Stimulated activated CD4-positive, alpha-beta T cell treated with anti-CD3 and anti-CD28 coated beads, TNF-alpha, amount 100 ng/mL, for 24 hours (primary cell): ENCODE measurements at regions not wholly inside any gene's neighbourhood (a gene's known extent, or its start where the extent isn't known, plus 50 kb on each side); places are given as distances from the start of the nearest gene placed in this dataset.

Experiments used
- DNase-seq, 3 experiments: peaks; one replicate each; pipeline ENCODE4 v3.0.0-alpha.2; 2020; ENCODE audit warnings: low read depth in 3 of 3

DNA sequence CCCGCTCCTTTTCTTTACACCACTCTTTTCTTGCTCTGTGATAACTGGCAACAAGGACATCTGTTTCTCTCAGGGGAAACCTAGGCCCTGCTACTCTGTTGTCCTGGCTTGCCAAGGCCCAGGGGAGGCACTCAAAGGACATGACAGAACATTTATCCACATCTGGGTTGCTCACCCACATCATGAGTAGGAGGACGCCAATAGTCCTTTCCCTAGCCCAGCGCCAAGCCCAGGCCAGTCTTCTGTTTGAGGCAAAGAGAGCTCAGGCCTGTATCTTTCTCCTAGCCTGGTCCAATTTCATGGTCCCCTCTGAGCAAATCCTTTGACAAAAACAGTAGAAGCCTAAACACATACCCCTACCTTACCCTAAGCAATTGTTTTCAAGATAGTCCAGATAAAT is 366.8 kb upstream of the SGCD start:
- no peak for DNase-seq

- DNase-seq, result no peak
These were observed 357.4 kb upstream of the SGCD start for GRCh38 chr5:155969537-155969936.

GRCh38 chr5:155974369-155974768 is 352.6 kb upstream of the SGCD start:
- no peak for DNase-seq

- no peak for DNase-seq
These were observed 348.1 kb upstream of the SGCD start for GRCh38 chr5:155978850-155979249.

GRCh38 chr5:155982354-155982753 is 344.6 kb upstream of the SGCD start:
- DNase-seq, result no peak

- DNase-seq, result no peak
These were observed 343.0 kb upstream of the SGCD start for GRCh38 chr5:155983954-155984353.

DNA sequence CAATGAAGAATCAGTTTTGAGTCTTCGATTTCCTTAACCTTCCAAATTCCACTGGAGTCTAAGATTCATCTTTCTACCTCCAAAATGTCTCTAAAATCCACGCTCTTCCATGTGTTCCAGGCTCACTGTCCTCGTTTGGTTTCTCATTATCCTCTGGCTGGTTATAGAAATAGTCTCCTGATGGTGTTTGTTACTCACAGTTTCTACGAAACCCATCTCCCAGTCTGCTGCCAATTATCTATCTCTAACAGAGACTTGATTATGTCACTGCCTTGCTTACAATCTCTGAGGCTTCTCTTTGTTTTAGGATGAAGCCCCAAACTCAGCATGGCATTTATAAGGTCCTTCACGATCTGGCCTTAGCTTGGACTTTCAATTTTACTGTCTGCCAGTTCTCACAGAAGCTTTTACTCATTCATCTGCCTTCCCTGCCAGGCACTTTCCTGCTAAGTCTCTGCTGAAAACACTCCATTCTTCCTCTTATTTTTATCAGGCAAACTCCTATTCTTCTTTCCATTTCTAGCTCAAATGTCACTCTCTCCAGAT is 339.6 kb upstream of the SGCD start:
- no peak for DNase-seq

DNA sequence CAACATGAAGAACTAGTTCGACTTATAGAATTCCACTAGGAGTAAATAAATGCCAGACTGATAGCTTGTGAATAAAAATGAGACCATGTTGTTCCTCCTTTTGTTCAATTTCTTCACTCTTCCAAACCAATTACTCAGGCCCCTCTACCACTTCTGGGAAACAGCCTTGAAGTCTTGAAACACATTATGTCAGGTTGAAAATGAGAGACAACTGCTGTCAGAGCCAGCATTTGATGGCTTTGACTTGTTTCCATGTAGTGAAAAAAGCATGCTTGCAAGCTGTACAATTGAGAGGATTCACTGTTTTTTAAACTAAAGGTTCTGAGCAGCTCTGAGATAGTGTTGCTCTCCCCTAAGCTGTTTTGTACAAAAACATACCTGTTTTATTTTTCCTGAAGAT is 337.1 kb upstream of the SGCD start:
- no peak for DNase-seq

- no peak for DNase-seq
These were observed 330.8 kb upstream of the SGCD start for GRCh38 chr5:155996123-155996522.

DNA sequence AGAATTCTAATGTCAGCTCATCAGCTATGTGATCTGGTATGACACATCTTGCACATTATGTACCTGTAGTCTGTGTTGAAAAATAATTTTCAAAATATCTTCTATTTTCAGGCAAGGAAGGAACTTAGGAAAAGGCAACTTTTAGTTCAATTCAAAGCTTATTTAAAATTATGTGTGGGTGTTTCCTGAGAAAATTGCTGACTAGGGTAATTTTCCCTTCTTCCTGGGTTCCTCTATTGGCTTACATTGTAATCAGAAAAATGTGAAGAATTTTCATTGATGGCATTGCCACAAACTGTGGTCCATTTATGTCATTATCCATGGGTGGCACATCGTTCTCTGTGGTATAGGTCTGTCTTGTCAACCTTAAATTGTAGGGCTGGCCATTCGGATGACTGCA is 328.7 kb upstream of the SGCD start:
- no peak for DNase-seq

- DNase-seq, result no peak
These were observed 326.8 kb upstream of the SGCD start for GRCh38 chr5:156000115-156000514.

DNA sequence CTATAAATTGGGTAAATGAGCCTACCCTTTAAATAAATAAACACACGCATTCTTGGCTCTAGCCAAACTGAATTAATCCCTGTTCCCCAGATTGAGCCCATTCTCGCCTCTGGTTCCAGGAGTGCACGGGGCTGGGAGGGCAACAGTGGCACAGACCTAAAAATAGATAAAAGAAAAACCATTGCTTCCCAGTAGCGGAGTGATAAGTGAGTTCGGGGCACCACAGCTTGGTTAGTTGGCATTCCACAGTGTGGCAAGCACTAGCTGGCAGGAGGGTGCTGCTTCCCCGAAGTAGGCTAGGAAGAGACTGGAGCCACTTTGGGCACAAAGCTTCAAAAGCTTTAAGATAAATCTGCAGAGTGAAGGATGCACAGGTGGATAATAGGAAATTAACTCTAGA is 322.2 kb upstream of the SGCD start:
- no peak for DNase-seq

- no peak for DNase-seq
These were observed 320.8 kb upstream of the SGCD start for GRCh38 chr5:156006026-156006647.

- DNase-seq, result no peak
These were observed 318.1 kb upstream of the SGCD start for GRCh38 chr5:156008844-156009243.

GRCh38 chr5:156009583-156009982 is 317.4 kb upstream of the SGCD start:
- DNase-seq, result no peak

DNA sequence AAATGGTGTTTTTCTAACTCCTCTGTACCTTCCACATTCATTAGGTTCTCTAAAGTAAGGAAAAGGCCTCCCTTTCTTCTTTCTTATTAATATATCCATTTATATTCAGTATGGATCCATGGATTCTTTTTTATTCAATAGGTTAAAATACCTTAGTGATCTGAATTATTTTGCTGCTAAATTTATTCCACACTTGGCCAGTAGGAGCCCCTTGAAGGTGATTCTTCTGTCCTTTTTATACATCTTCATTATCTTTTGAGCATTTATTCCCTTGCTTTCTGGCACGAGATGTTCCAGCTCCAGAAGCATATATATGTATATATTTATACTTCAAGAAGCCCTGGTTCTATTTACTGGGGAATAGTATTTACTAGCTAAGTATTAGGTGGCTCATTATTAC is 311.8 kb upstream of the SGCD start:
- no peak for DNase-seq

DNA sequence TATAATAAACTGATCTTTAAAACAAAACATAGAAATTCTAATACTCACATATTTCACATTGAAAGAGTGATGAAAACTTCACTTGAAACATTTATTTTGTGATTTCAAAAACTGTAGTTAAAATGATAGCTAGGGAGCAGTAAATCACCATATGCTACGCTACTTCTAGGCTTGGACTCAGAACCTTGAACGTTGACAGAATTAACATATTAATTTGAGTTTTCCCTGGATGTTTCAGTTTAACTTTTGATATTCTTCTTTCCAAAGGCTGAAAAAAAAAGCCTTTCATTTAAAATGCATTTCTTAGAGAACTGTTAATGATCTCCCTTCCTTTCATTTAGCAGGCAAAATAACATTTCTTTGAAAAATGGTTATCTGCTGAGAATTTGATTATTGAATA is 307.8 kb upstream of the SGCD start:
- DNase-seq, result no peak

GRCh38 chr5:156019571-156020180 is 307.3 kb upstream of the SGCD start:
- no peak for DNase-seq

GRCh38 chr5:156020647-156021046 is 306.3 kb upstream of the SGCD start:
- no peak for DNase-seq

GRCh38 chr5:156021866-156022265 is 305.1 kb upstream of the SGCD start:
- DNase-seq, result no peak

GRCh38 chr5:156025656-156026055 is 301.3 kb upstream of the SGCD start:
- DNase-seq, result no peak

DNA sequence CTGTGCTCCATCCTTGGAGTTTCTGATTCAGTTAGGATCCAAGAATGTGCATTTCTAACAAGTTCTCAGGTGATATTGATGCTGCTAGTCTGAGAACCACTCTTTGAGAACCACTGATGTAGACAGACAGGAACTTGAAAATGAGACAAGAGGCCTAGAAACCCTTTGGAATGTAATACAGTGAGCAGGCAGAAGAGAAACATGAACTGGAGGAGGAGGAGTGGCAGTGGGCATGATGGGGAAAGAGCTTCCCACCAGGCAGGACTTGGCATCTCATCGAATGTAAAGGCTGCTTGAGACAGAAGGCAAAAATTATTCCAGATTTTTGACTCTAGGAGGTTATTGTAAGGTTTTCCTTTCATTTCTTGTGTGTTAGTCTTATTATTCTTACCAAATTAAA is 295.8 kb upstream of the SGCD start:
- DNase-seq, result no peak

- no peak for DNase-seq
These were observed 290.3 kb upstream of the SGCD start for GRCh38 chr5:156036640-156037039.
